HUES64 (cell line): ENCODE measurements at regions not wholly inside any gene's neighbourhood (a gene's known extent, or its start where the extent isn't known, plus 50 kb on each side); places are given as distances from the start of the nearest gene placed in this dataset.

Experiments used
- H3K27ac ChIP-seq: 2 replicates; pipeline ENCODE4 v1.7.0; 2013; ENCODE audit warnings: low read depth, low read length, inconsistent platforms
- H3K27me3 ChIP-seq: 2 replicates; pipeline ENCODE4 v1.6.1; 2013; ENCODE audit warnings: mild to moderate bottlenecking, low read length; ENCODE audit not compliant: insufficient read depth
- H3K36me3 ChIP-seq: 2 replicates; pipeline ENCODE4 v1.6.1; 2013; ENCODE audit warnings: mild to moderate bottlenecking, low read length; ENCODE audit not compliant: insufficient read depth
- H3K4me1 ChIP-seq: 2 replicates; pipeline ENCODE4 v1.6.1; 2013; ENCODE audit warnings: mild to moderate bottlenecking, low read length, moderate library complexity; ENCODE audit not compliant: insufficient read depth
- H3K4me3 ChIP-seq: 2 replicates; pipeline ENCODE4 v1.5.1; 2013; ENCODE audit warnings: mild to moderate bottlenecking, low read length, moderate library complexity
- H3K9ac ChIP-seq: 2 replicates; pipeline ENCODE4 v1.6.1; 2013; ENCODE audit warnings: mild to moderate bottlenecking, low read depth, low read length
- H3K9me3 ChIP-seq: 2 replicates; pipeline ENCODE4 v1.6.1; 2013; ENCODE audit warnings: low read depth, low read length; ENCODE audit not compliant: insufficient read depth
- WGBS: fragments of 150-250, 120-280 bp; methylation state at CpG from one replicate; pipeline ENCODE4 v1.1.7; 2013; ENCODE audit warnings: missing lambda C conversion rate; 5-methylcytosine and 5-hydroxymethylcytosine counted together

- no peaks in the 10 kb centered on the region for H3K36me3 ChIP-seq
- peaks cover 4% of the 10 kb centered on the region; the same call in 1 of the 2 replicates for H3K9me3 ChIP-seq
- no peak overlapping the region for H3K27ac ChIP-seq
- no peaks in the 10 kb centered on the region for H3K4me1 ChIP-seq
- peaks cover 30% of the 10 kb centered on the region for H3K27me3 ChIP-seq
- H3K4me3 ChIP-seq, result peak overlapping the region; percentile 67
- 7% methylated on average over 69 of the region's 69 CpGs for WGBS
- H3K9ac ChIP-seq, result peak overlapping the region; percentile 65
Measured at GRCh38 chr2:467892-468647, 180.2 kb upstream of the ALKAL2 start.

GRCh38 chr2:467543-467891 is 179.6 kb upstream of the ALKAL2 start:
- Histone ChIP-seq H3K27ac (no peak overlapping the region), H3K4me3 (peak overlapping the region; percentile 67), H3K4me1 (no peaks in the 10 kb centered on the region), H3K27me3 (peaks cover 30% of the 10 kb centered on the region), H3K9ac (peak overlapping the region; percentile 65), H3K36me3 (no peaks in the 10 kb centered on the region), H3K9me3 (no peaks in the 10 kb centered on the region)
- WGBS, result 65% methylated on average over 18 of the region's 18 CpGs

- 90% methylated on average over 13 of the region's 15 CpGs for WGBS
- no peak overlapping the region for H3K27ac ChIP-seq
Measured at GRCh38 chr2:467101-467500, 179.2 kb upstream of the ALKAL2 start.

DNA sequence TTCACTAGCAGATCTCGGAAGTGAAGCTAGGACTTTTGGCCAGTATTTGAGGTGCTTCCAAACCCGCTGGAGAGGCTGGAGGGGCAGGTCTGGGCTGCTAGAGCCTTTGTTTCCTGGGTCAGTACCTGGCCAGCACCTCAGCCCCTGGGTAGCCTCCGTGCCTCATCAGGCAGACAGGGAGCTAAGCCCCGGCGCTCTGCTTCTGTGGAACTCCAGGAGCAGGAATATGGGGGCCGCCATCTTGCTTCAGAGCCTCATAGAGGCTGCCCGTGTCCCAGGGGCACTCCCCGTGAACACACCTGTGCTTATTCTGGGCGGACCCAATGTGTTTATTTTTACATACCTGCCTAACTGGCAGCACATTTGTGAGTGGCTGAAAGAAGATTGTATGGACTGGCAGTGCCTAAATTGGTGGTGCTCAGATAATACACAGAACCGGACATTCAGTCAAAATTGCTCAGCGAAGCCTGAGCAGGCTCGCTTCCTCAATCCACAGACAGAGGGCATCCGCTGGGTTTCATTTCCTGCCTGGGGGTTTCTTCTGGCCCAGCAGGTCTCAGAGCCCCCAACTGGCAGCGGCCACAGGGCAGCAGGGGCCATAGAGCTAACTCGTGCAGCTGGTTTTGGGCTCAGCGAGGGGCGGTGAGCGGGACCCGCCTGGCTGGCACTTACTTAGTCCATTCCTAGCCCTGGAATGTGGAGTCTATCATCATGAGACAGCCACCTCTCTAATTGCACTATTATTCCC is 176.8 kb upstream of the ALKAL2 start:
- H3K4me3 ChIP-seq, result no peak overlapping the region
- H3K27ac ChIP-seq, result no peak overlapping the region
- no peak overlapping the region for H3K9ac ChIP-seq
- H3K27me3 ChIP-seq, result peaks cover 32% of the 10 kb centered on the region
- no peaks in the 10 kb centered on the region for H3K36me3 ChIP-seq
- H3K4me1 ChIP-seq, result no peaks in the 10 kb centered on the region
- H3K9me3 ChIP-seq, result no peaks in the 10 kb centered on the region
- 91% methylated on average over 19 of the region's 19 CpGs for WGBS

More at GRCh38 chr2:467101-467500, 179.2 kb upstream of the ALKAL2 start:
- H3K4me1 ChIP-seq, result no peaks in the 10 kb centered on the region
- no peaks in the 10 kb centered on the region for H3K36me3 ChIP-seq
- no peaks in the 10 kb centered on the region for H3K9me3 ChIP-seq
- H3K9ac ChIP-seq, result no peak overlapping the region
- no peak overlapping the region for H3K4me3 ChIP-seq
- peaks cover 30% of the 10 kb centered on the region for H3K27me3 ChIP-seq

DNA sequence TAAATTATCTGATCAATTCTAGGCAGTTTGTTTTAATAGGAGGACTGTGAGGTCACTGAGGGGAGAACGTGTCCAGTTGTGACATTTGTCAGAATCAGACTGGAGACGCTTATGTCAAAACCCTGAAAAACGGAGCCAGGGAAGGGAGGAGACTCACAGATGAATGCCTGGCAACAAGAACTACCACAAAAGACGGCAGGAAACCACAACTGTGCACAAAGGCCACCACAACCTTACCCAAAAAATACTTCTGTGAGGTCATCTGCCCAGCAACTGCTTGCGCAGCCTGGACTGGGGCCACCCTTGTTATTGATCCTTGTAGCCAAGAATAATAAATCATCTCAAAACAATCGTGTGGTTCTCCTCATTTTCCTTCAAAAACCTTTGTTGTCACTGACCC is 173.0 kb upstream of the ALKAL2 start:
- 92% methylated on average over 6 of the region's 6 CpGs for WGBS
- Histone ChIP-seq H3K9me3 (no peaks in the 10 kb centered on the region), H3K4me1 (peaks cover 9% of the 10 kb centered on the region), H3K27me3 (peaks cover 2% of the 10 kb centered on the region; the same call in 1 of the 2 replicates), H3K36me3 (no peaks in the 10 kb centered on the region), H3K27ac (no peak overlapping the region), H3K4me3 (no peak overlapping the region), H3K9ac (no peak overlapping the region)

GRCh38 chr2:459931-460330 is 172.0 kb upstream of the ALKAL2 start:
- no peaks in the 10 kb centered on the region for H3K36me3 ChIP-seq
- H3K4me1 ChIP-seq, result peaks cover 9% of the 10 kb centered on the region
- no peak overlapping the region for H3K9ac ChIP-seq
- H3K27ac ChIP-seq, result no peak overlapping the region
- peaks cover 2% of the 10 kb centered on the region; the same call in 1 of the 2 replicates for H3K27me3 ChIP-seq
- no peak overlapping the region for H3K4me3 ChIP-seq
- H3K9me3 ChIP-seq, result no peaks in the 10 kb centered on the region
- 83% methylated on average over 4 of the region's 4 CpGs for WGBS

GRCh38 chr2:458425-458815 is 170.5 kb upstream of the ALKAL2 start:
- H3K4me3 ChIP-seq, result no peak overlapping the region
- no peak overlapping the region for H3K9ac ChIP-seq
- no peaks in the 10 kb centered on the region for H3K9me3 ChIP-seq
- 76% methylated on average over 2 of the region's 3 CpGs for WGBS
- peaks cover 9% of the 10 kb centered on the region for H3K4me1 ChIP-seq
- H3K27me3 ChIP-seq, result peaks cover 2% of the 10 kb centered on the region; the same call in 1 of the 2 replicates
- no peak overlapping the region for H3K27ac ChIP-seq
- no peaks in the 10 kb centered on the region for H3K36me3 ChIP-seq

- Histone ChIP-seq H3K36me3 (no peaks in the 10 kb centered on the region), H3K27me3 (peaks cover 2% of the 10 kb centered on the region; the same call in 1 of the 2 replicates), H3K4me1 (peaks cover 9% of the 10 kb centered on the region), H3K4me3 (no peak overlapping the region), H3K27ac (no peak overlapping the region), H3K9ac (no peak overlapping the region), H3K9me3 (no peaks in the 10 kb centered on the region)
- WGBS, result 70% methylated on average over 7 of the region's 8 CpGs
Measured at GRCh38 chr2:457792-458424, 170.0 kb upstream of the ALKAL2 start.

DNA sequence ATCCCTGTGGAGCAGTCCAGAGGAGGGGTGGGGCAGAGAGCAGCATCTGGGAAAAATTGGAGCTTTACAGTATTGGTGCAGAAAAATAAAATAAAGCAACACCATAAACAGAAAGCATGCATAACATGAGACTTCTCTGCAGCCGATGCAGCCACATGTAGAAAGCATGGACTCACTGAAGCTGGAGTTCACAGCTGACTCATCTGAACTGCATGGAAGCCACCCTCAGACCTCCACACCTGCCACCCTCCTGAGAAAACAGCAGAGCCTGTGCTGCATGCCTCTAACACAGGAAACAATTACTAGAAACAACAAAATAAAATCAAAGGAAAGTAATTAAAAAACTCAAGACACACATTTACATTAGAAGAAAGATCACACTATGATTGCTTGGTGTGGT is 169.4 kb upstream of the ALKAL2 start:
- no peaks in the 10 kb centered on the region for H3K9me3 ChIP-seq

GRCh38 chr2:455913-456312 is 168.0 kb upstream of the ALKAL2 start:
- H3K36me3 ChIP-seq, result no peaks in the 10 kb centered on the region
- no peak overlapping the region for H3K27ac ChIP-seq
- H3K9me3 ChIP-seq, result no peaks in the 10 kb centered on the region
- WGBS, result 83% methylated on average over 2 of the region's 2 CpGs
- no peak overlapping the region for H3K4me3 ChIP-seq
- no peak overlapping the region for H3K9ac ChIP-seq
- H3K4me1 ChIP-seq, result peaks cover 9% of the 10 kb centered on the region
- peaks cover under 1% of the 10 kb centered on the region; the same call in 1 of the 2 replicates for H3K27me3 ChIP-seq

More for the DNA sequence above, 169.4 kb upstream of the ALKAL2 start:
- H3K4me3 ChIP-seq, result no peak overlapping the region
- no peaks in the 10 kb centered on the region for H3K36me3 ChIP-seq
- H3K27ac ChIP-seq, result no peak overlapping the region
- WGBS, result 95% methylated on average over 1 of the region's 1 CpG
- no peak overlapping the region for H3K9ac ChIP-seq
- H3K27me3 ChIP-seq, result peaks cover 2% of the 10 kb centered on the region; the same call in 1 of the 2 replicates
- peaks cover 9% of the 10 kb centered on the region for H3K4me1 ChIP-seq
